GM15510 (cell line): ENCODE measurements at regions not wholly inside any gene's neighbourhood (a gene's known extent, or its start where the extent isn't known, plus 50 kb on each side); places are given as distances from the start of the nearest gene placed in this dataset.
A peak's percentile ranks its signal among the peaks of the same experiment; 100 is the strongest.

Experiments used
- POLR2A ChIP-seq: IDR thresholded peaks from 3 replicates; pipeline ENCODE4 v1.6.1; 2011; ENCODE audit warnings: borderline replicate concordance; ENCODE audit not compliant: insufficient read length; ENCODE audit errors: extremely low read depth

DNA sequence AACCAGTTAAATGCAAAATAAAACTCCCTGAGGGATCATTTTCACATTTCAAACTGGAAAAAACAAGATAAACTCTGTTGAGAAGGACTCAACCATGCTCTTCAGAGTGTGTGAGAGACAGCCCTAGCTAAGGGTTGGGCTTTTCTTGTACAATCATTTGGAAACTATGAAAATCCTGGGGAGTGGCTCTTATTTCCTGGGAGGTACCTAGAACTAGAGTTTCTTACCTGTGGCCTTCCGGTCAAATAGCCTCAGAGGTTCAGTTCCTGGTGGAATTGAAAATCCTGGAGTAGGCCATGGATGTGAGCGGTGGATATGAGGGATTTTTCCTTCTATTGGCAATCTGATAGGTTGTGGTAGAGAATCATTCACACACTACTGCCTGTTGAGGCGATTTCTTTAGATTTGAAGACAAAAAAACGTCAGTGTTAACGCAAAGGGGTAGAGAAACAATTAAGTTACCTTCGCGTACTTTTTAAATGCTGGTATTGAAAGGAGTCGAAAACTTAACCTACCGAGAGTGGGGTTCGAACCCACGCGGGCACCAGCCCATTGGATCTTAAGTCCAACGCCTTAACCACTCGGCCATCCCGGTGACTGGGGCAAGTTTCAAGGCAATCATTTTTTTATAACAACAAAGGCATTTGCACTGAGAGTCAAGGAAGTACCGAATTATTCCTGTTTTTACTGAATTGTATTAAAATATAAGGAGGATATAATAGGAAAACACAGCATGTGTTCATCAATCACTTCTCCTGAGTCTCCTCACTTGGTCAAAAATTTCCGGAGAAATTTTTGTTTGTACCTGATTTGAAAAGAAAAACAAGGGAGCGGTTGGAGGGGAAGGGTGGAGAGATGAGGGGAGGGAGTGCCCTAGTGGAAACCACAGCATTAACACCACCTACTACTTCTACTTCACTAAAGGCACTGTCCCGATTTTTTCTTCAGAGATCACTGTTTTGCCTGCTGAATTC is 191.3 kb downstream of the OR2B2 start:
- TF ChIP-seq POLR2A: no peak

DNA sequence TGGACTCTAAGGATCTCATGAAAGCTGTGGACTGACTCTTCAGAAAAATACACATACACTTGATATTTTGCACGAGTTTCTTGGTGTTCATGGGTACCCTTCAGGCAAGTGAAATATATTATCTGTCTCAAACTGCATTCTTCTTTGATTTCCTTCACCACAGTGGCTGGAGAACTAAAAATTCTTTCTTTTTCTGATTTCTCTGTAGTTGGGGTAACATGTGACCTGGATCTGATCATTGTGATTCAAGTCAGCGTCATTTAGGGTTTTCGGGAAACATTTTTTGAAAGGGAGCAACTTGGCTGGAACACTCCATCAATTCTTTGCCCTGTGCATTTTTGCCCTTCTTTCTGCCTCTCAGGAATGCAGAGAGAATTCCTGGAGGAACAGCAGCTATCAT is 205.8 kb downstream of the OR2B2 start:
- TF ChIP-seq POLR2A: no peak

DNA sequence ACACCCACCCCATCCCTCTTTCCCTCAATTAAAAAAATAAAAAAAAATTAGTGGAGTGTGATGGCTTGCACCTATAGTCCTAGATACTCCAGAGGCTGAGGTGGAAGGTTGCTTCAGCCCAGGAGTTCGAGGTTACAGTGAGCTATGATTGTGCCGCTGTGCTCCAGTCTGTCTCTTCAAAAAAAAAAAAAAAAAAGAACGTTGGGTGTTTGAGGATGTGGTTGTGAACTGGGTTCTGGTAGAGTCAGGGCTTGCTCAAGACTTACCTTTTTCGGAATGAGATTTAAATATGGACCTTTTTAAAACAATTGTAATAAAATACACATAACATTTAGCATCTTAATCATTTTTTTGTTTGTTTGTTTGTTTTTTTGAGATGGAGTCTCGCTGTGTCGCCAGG is 211.9 kb downstream of the OR2B2 start:
- TF ChIP-seq POLR2A: no peak

DNA sequence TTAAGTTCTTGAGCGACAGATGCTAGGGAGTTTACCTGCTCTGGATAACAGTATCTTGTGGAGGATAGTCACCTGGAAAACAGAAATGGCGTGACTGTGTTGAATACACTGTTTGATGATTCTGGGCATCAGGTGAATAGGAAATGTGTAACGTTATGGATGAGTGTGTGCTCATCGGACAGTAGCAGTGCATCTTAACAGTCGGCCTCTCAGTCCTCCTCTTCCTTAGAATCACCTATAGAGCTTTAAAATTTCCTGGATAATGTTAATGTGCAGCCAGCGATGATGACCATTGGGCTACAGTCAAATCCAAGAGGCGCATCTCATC is 217.7 kb downstream of the OR2B2 start:
- no peak for TF ChIP-seq POLR2A

DNA sequence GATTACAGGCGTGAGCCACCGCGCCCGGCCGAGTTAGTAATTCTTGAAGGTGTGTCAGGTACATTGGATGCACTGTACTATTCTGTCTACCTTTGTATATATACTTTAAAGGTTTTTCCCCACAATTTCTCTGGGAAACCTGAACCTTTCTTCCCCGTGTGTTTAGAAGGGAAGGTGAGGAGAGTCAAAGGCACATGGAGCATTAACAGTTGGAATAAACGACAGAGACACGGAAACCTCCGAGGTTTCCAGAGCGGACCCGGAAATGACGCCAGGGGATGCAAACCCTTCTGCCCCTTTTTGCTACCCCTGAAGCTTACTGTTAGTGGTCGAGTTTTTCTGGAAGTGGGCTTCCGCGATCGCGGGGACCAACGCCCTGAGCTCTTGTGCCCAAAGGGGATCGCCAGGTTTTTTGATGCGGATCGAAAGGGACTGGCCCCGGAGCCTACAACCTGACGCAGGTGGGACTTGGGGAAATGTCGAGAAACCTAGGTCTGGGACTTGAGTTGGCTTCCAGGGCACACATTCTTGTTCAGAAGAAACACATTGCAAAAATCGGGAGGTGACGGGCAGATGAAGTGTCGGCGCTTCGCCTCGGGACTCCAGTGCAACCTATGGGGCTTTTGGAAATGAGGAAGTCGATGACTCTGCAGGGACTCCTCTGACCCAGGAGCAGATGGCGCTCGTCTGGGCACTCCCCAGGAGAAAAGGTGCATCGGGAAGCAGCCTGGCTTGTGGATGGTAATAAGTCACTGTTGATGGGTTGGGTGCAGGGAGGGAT is 218.2 kb downstream of the OR2B2 start:
- TF ChIP-seq POLR2A: peak; percentile 28

DNA sequence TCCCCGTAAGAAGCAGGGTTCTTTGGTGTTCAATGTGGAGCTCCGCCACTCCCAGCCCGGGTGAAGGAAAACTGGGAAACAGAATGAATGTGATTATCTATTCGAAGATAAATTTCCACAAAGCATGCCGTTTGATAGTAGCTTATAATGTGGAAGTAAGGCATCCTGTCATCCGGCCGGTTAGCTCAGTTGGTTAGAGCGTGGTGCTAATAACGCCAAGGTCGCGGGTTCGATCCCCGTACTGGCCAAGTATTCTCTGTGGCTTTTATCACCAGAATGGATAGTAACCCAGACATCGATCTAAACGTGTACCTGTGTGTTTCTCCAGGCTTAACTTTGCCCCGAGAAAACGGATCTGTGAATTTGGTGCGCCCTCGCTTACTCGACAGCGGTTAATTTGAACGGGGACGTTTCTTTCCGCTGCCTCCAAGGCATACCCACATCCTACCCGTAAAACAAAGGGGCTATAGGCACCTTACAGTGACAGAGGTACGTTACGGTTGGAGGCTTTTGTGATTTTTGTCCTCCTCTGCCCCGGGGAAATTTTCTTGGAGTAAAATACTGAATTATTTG is 215.2 kb upstream of the ZNF184 start:
- no peak for TF ChIP-seq POLR2A

DNA sequence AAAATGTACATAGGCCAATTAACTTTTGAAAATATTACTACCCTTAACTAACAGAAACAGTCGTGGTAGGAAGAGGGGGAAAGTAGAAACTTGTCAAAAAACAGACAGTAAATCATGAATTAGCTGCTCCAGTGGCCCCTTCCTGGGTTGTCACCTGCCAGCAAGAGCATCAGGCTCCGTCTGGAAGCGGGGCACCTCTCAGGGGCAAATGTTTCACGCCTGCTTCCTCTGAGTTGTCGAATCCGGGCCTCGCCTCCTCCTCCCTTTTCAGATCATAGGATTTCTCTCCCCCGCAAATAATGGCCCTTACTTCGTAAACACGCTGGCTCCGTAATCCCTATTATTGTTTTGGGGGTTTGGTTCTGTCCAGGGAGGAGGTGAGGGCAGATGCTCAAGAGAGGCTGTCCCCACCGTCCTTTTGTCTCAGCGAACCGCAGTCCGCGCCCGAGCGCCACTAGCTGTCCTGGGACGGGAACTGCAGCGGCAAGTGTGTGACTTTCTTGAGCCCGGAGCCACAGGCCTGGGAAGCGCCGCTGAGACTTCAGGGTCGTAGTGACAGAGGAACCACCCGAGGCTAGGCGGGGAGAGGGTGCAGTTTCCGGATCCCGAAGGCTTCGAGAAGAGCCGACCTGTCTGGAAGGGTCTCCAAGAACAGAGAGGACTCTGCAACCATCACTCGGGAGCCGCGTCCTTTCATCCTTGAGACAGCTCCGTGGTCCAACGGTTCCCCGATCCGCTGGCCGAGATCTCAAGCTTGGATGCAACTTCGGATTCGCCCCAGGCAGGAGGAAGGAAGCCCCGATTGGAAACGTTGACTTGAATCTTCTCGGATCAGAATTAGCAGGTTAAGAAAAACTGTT is 214.5 kb upstream of the ZNF184 start:
- TF ChIP-seq POLR2A: no peak

DNA sequence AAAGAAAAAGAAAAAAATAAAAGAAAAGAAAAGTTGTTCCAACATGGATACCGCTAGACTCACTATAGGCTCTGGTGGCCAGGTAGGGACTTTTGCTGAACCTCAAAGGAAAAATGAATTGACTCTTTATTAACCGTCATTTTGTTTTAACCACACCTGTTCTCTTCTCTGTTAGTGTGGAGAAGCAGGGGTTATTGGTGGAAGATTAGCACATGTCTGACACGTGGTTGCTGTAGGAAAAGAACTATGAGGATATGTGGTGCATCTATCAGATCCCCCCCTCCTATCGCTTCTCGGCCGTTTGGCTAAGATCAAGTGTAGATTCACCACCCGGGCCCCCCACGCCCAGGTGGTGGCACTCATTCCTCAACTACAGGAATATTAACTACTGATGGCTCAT is 212.4 kb upstream of the ZNF184 start:
- TF ChIP-seq POLR2A: no peak

DNA sequence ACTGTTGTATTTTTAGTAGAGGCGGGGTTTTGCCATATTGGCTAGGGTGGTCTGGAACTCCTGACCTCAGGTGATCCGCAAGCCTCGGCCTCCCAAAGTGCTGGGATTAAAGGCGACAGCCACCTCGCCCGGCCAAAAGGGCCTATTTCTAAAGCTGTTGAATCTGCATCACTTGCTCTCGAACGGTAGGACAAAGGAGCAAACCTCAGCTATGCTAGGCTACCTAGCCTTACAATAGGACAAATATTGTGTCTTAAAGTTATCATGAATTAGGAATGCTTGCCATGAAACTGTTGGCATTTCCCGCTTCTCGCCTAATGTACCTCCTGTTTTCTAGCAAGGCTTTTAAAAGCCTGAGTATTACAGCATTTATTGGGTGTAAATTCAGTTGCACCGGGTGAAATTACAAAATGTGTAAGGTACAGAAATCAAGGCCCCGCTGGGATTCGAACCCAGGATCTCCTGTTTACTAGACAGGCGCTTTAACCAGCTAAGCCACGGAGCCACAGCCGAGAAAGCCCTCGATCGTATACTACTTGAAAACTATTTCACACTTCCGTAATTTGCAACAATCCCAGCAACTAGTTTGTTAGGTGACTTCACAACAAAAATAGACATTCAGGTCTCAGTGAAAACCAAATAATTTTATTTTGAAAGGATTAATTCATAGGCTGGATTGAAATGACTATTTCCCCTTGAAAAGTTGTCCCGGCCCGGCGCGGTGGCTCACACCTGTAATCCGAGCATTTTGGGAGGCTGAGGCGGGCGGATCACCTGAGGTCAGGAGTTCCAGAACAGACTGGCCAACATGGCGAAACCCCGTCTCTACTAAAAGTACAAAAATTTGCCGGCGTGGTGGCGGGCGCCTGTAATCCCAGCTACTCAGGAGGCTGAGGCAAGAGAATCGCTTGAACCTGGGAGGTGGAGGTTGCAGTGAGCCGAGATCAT is 211.6 kb upstream of the ZNF184 start:
- TF ChIP-seq POLR2A: no peak

DNA sequence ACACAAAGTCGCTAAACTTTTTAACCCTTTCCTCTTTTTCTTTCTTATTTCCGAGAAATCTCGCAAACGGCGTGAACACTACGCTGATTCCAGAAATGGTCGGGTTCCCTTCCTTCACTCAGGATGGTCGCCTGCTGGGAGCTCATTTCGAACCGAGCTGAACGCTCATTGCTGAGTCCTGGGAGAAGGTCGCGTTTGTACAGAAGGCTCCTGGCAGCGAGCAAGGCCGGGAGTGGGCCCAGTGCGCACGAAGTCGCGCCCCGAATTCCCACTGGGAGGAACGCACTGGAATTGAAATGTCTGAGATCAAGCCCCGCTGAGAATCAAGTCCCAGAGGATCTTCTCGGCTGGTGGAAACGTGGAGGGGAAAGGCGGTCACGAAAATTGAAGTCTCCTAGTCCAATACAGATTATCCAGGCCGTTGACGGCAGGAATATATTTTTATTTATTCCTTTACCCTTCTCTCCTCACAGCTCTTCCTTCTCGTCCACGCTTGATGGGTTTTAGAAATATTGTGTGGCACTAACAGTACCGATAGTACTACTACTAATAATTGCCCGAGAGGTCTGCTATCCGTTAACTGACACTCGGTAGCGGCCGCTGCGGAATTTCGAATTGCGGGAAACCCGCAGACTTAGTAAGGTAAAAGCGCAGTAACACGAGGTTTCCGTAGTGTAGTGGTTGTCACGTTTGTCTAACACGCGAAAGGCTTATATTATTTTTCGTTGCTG is 207.2 kb upstream of the ZNF184 start:
- TF ChIP-seq POLR2A: no peak

DNA sequence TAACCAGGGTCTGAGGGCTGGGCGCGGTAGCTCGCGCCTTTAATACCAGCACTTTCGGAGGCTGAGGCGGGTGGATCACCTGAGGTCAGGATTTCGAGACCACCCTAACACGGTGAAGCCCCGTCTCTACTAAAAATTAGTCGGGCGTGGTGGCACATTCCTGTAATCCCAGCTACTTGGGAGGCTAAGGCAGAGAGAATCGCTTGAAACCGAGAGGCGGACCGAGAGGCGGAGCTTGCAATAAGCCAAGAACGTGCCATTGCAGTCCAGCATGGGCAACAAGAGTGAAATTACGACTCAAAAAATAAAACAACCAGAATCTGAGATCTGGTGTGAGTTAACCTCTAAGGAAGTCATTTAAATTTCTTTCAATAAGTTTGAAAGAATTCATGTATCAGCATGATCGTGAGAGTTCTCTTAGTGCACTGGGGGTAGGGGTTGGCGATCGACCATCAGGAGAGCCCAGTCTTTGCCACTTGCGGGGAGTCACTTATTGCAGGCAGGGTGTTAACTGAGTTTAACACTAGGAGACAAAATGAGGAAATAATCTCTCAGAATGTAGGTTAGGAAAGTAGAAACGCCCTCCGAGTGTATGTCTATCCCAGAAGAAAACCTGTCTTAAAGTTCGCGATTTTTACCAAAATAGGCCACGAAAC is 206.5 kb upstream of the ZNF184 start:
- no peak for TF ChIP-seq POLR2A

DNA sequence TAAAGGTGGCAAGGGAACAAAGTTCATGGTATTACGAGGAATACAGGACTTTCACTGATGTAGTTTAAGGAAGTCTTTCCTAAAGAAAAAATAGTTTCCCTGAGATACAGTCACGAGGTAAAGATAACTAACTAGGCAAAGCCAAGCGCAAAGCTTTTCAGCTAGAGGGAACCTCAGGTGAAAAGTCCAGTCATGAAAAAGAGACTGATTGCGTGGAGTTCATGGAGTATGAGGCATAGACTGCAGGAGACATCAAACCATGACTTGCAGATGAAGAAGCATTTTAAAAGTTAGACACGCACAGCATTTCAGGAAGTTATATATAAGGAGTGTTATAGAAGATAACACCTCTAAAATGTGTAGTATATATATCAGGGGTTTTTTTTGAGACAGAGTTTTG is 205.6 kb upstream of the ZNF184 start:
- no peak for TF ChIP-seq POLR2A
